Endothelial cell of umbilical vein (primary cell): ENCODE measurements at regions not wholly inside any gene's neighbourhood (a gene's known extent, or its start where the extent isn't known, plus 50 kb on each side); places are given as distances from the start of the nearest gene placed in this dataset.

Experiments
- CTCF ChIP-seq, 2 donors: IDR thresholded peaks; 1 replicate in 1 of 2; 2 replicates in 1 of 2; pipeline ENCODE4 v1.5.1; 2011; ENCODE audit warnings: low read length in 2 of 2, mild to moderate bottlenecking in 2 of 2, moderate library complexity in 2 of 2, control low read depth in 1 of 2, inconsistent platforms in 1 of 2, low read depth in 1 of 2; ENCODE audit not compliant: insufficient read depth in 1 of 2; ENCODE audit errors: extremely low read depth in 1 of 2
- EZH2 ChIP-seq: IDR thresholded peaks from 2 replicates; pipeline ENCODE4 v1.6.1; 2012; ENCODE audit warnings: borderline replicate concordance, low read depth, mild to moderate bottlenecking, moderate library complexity, low read length, inconsistent platforms; ENCODE audit not compliant: severe bottlenecking
- FOS ChIP-seq: IDR thresholded peaks from 2 replicates; pipeline ENCODE4 v1.6.1; 2011; ENCODE audit warnings: mild to moderate bottlenecking, low read length, moderate library complexity, borderline replicate concordance; ENCODE audit not compliant: insufficient read depth
- GATA2 ChIP-seq: IDR thresholded peaks from 2 replicates; pipeline ENCODE4 v1.7.0; 2011; ENCODE audit warnings: low read depth, mild to moderate bottlenecking, moderate library complexity, mixed read lengths, low read length; ENCODE audit not compliant: insufficient read length, insufficient read depth
- JUN ChIP-seq: IDR thresholded peaks from 2 replicates; pipeline ENCODE4 v1.6.1; 2011; ENCODE audit warnings: borderline replicate concordance, low read depth; ENCODE audit not compliant: insufficient read length, insufficient read depth
- MAX ChIP-seq: IDR thresholded peaks from 2 replicates; pipeline ENCODE4 v1.6.1; 2011; ENCODE audit not compliant: insufficient read depth, insufficient read length
- MYC ChIP-seq: IDR thresholded peaks from one replicate; pipeline ENCODE4 v1.6.1; 2011; ENCODE audit warnings: mild to moderate bottlenecking, low read depth, low read length
- POLR2A ChIP-seq: IDR thresholded peaks from 2 replicates; pipeline ENCODE4 v1.6.1; 2012; ENCODE audit warnings: low read depth, mild to moderate bottlenecking, control low read depth, low read length
- POLR2AphosphoS5 ChIP-seq: IDR thresholded peaks from 2 replicates; pipeline ENCODE4 v1.6.1; 2012; ENCODE audit warnings: low read depth, mild to moderate bottlenecking, control low read depth, low read length, moderate library complexity; ENCODE audit not compliant: insufficient read depth

- no peak for TF ChIP-seq GATA2
- no peak for TF ChIP-seq CTCF (IDR thresholded peaks at IDR 0.05; ENCODE audit: extremely low read depth in 1 of 2, insufficient read depth in 1 of 2, low read depth in 1 of 2, low read length in 2 of 2)
- no peak for TF ChIP-seq POLR2A
- no peak for TF ChIP-seq EZH2
- no peak for TF ChIP-seq JUN
- no peak for TF ChIP-seq POLR2AphosphoS5
- TF ChIP-seq MAX: no peak
- TF ChIP-seq FOS: no peak
- TF ChIP-seq MYC: no peak
Measured at GRCh38 chr20:57061051-57061900, 205.2 kb downstream of the BMP7 start.
